DND-41 (cell line): ENCODE measurements at regions not wholly inside any gene's neighbourhood (a gene's known extent, or its start where the extent isn't known, plus 50 kb on each side); places are given as distances from the start of the nearest gene placed in this dataset.

Experiments used
- ATAC-seq: fragments of 200-7000 bp; cut with Tn5 transposase; 3 replicates; pipeline ENCODE4 v1.9.1; 2021; ENCODE audit warnings: low read depth; ENCODE audit not compliant: insufficient read depth
- DNase-seq: peaks from one replicate; pipeline ENCODE4 v3.0.0-alpha.2; 2020
- H2AFZ ChIP-seq: 2 replicates; pipeline ENCODE4 v1.6.0; 2012; ENCODE audit warnings: low read depth, low read length
- H3K27ac ChIP-seq: 2 replicates; pipeline ENCODE4 v1.5.1; 2012; ENCODE audit warnings: low read length, inconsistent platforms
- H3K27me3 ChIP-seq: fragments of 200-600 bp; sonication (generic); 2 replicates; pipeline ENCODE4 v1.6.0; 2012; ENCODE audit warnings: low read length, mild to moderate bottlenecking, inconsistent platforms; ENCODE audit not compliant: insufficient read depth, poor library complexity
- H3K36me3 ChIP-seq: 2 replicates; pipeline ENCODE4 v1.5.1; 2012; ENCODE audit warnings: low read length, inconsistent platforms; ENCODE audit not compliant: insufficient read depth
- H3K4me1 ChIP-seq: 2 replicates; pipeline ENCODE4 v1.5.1; 2012; ENCODE audit warnings: mild to moderate bottlenecking, low read length; ENCODE audit not compliant: insufficient read depth
- H3K4me2 ChIP-seq: 2 replicates; pipeline ENCODE4 v1.6.0; 2012; ENCODE audit warnings: mild to moderate bottlenecking, moderate library complexity, low read length, inconsistent platforms; ENCODE audit not compliant: insufficient read depth
- H3K4me3 ChIP-seq, 2 experiments: fragments of 200-600 bp in 1 of 2; shearing (Covaris generic) in 1 of 2; 2 replicates each; pipeline ENCODE4 v1.5.1; 2012 to 2016; ENCODE audit warnings: inconsistent platforms in 2 of 2, low read length in 2 of 2, mild to moderate bottlenecking in 2 of 2, low read depth in 1 of 2, moderate library complexity in 1 of 2
- H3K79me2 ChIP-seq: 2 replicates; pipeline ENCODE4 v1.6.0; 2012; ENCODE audit warnings: low read length, inconsistent platforms; ENCODE audit not compliant: insufficient read depth
- H3K9ac ChIP-seq: 2 replicates; pipeline ENCODE4 v1.6.0; 2012; ENCODE audit warnings: low read depth, mild to moderate bottlenecking, inconsistent platforms, low read length, moderate library complexity
- H3K9me3 ChIP-seq: 2 replicates; pipeline ENCODE4 v1.5.1; 2012; ENCODE audit warnings: low read length, moderate library complexity, mild to moderate bottlenecking, inconsistent platforms; ENCODE audit not compliant: insufficient read depth, severe bottlenecking
- H4K20me1 ChIP-seq: 2 replicates; pipeline ENCODE4 v1.6.0; 2012; ENCODE audit warnings: low read length; ENCODE audit not compliant: insufficient read depth
- EZH2 ChIP-seq: IDR thresholded peaks from 3 replicates; pipeline ENCODE4 v1.6.1; 2012; ENCODE audit warnings: borderline replicate concordance, low read depth, mild to moderate bottlenecking, moderate library complexity, low read length, inconsistent platforms; ENCODE audit not compliant: severe bottlenecking
- TF ChIP-seq, protein P1 (sequence below): IDR thresholded peaks from 2 replicates; pipeline ENCODE4 v1.5.1; 2012; ENCODE audit warnings: borderline replicate concordance, low read length, moderate library complexity, mild to moderate bottlenecking; ENCODE audit not compliant: poor library complexity, severe bottlenecking; ENCODE audit errors: extremely low read depth

DNA sequence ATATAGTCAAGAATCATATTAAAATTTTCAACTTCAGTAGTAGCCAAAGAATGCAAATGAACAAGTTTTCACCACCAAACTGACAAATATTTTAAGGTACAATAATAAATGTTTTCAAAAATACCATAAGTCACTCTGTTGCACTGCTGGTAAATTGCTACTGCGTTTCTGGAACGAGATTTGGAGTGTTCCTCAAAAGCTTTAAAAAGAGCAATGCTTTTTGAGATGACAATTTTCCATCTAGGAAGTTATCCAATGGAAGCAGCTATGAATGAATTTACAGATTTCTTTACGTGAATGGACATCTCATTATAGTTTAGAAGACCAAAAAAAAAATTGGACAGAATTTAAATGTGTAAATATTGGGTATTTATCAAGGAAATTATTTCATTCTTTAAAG is 173.2 kb upstream of the OR13F1 start:
- no peak for ATAC-seq
- no peak overlapping the region for H3K4me2 ChIP-seq

DNA sequence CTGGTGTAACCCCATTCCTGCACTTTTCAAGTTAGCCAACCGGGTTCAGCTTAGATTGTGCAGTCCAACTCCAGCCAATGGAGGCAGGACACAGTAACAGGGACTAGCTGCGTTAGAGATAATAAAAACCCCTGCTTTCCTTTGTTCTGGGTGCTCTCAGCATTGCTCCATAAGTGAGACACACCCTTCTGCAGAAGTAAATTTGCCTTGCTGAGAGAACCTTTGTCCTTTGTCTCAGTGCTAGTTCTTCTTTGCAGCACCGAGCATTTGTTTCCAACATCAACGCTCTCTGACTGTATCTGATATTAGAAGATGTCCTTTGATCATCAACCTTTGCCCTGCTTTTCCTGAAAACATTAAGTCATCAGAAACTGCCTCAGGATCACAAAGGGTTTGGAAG is 169.5 kb upstream of the OR13F1 start:
- ATAC-seq (no peak), DNase-seq (no peak)
- Histone ChIP-seq H3K36me3 (no peaks in the 10 kb centered on the region), H3K27ac (no peak overlapping the region), H3K79me2 (no peaks in the 10 kb centered on the region), H3K4me1 (no peaks in the 10 kb centered on the region), H2AFZ (no peak overlapping the region), H3K27me3 (no peaks in the 10 kb centered on the region), H3K4me2 (no peak overlapping the region), H3K9me3 (no peaks in the 10 kb centered on the region), H3K4me3 (no peak overlapping the region), H3K9ac (no peak overlapping the region), H4K20me1 (no peaks in the 10 kb centered on the region)
- TF ChIP-seq EZH2: no peak
- TF ChIP-seq, protein P1, sequence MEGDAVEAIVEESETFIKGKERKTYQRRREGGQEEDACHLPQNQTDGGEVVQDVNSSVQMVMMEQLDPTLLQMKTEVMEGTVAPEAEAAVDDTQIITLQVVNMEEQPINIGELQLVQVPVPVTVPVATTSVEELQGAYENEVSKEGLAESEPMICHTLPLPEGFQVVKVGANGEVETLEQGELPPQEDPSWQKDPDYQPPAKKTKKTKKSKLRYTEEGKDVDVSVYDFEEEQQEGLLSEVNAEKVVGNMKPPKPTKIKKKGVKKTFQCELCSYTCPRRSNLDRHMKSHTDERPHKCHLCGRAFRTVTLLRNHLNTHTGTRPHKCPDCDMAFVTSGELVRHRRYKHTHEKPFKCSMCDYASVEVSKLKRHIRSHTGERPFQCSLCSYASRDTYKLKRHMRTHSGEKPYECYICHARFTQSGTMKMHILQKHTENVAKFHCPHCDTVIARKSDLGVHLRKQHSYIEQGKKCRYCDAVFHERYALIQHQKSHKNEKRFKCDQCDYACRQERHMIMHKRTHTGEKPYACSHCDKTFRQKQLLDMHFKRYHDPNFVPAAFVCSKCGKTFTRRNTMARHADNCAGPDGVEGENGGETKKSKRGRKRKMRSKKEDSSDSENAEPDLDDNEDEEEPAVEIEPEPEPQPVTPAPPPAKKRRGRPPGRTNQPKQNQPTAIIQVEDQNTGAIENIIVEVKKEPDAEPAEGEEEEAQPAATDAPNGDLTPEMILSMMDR: no peak

More for the DNA sequence above, 173.2 kb upstream of the OR13F1 start:
- H3K27ac ChIP-seq: no peak overlapping the region
- DNase-seq: no peak
- no peaks in the 10 kb centered on the region for H3K27me3 ChIP-seq
- no peak for TF ChIP-seq EZH2
- TF ChIP-seq, protein P1: no peak
- H3K79me2 ChIP-seq: no peaks in the 10 kb centered on the region
- H2AFZ ChIP-seq: no peak overlapping the region
- H3K9me3 ChIP-seq: no peaks in the 10 kb centered on the region
- H4K20me1 ChIP-seq: no peaks in the 10 kb centered on the region
- H3K36me3 ChIP-seq: no peaks in the 10 kb centered on the region
- no peak overlapping the region for H3K4me3 ChIP-seq
- no peak overlapping the region for H3K9ac ChIP-seq
- H3K4me1 ChIP-seq: no peaks in the 10 kb centered on the region

DNA sequence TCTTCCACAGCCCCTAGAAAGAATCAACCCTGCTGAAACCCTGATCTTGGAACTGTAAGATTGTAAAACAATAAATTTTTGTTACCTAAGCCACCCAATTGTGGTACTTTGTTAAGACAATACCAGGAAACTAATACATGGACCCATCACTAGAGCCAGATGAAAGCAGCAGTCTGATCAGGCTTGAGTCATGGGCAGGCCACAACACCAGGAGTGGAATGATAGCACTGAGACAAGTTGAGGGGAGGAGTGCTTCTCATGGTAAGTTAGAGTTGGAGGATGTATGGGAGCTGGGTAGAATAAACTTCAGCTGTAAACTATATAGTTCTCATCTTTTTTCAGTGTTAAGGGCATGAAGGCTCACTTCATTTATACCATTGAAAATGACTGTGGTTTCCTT is 164.4 kb upstream of the OR13F1 start:
- Histone ChIP-seq H3K4me1 (no peaks in the 10 kb centered on the region), H3K4me2 (no peak overlapping the region), H3K36me3 (no peaks in the 10 kb centered on the region), H3K9me3 (no peaks in the 10 kb centered on the region), H3K27me3 (no peaks in the 10 kb centered on the region), H3K4me3 (no peak overlapping the region), H3K27ac (no peak overlapping the region), H3K79me2 (no peaks in the 10 kb centered on the region), H3K9ac (no peak overlapping the region), H4K20me1 (no peaks in the 10 kb centered on the region), H2AFZ (no peak overlapping the region)
- TF ChIP-seq, protein P1: no peak
- no peak for TF ChIP-seq EZH2
- ATAC-seq (no peak), DNase-seq (no peak)

DNA sequence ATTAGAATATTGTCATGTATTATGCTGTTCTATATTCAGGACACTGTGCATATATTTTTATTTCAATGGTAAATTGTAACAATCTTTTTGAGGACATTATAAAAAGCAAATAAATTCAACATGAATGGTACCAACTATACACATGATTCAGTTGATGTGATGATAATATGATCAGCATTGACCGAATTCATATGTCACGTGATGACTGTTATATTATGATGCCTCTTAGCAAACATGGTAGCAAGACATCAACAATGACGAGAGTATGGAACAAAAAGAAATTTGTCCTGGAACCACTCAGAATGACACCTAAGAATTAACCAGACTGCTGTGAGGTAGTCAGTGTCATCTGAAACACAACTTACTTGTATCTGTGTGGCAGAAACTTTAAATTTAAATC is 161.5 kb upstream of the OR13F1 start:
- no peaks in the 10 kb centered on the region for H3K79me2 ChIP-seq
- H3K36me3 ChIP-seq: no peaks in the 10 kb centered on the region
- no peak overlapping the region for H2AFZ ChIP-seq
- H4K20me1 ChIP-seq: no peaks in the 10 kb centered on the region
- H3K27ac ChIP-seq: no peak overlapping the region
- no peaks in the 10 kb centered on the region for H3K9me3 ChIP-seq
- no peak overlapping the region for H3K9ac ChIP-seq
- TF ChIP-seq, protein P1: no peak
- TF ChIP-seq EZH2: no peak
- ATAC-seq (no peak), DNase-seq (no peak)
- no peaks in the 10 kb centered on the region for H3K4me1 ChIP-seq
- H3K27me3 ChIP-seq: no peaks in the 10 kb centered on the region
- H3K4me2 ChIP-seq: no peak overlapping the region
- no peak overlapping the region for H3K4me3 ChIP-seq
